Esophagus muscularis mucosa (tissue), 3 donors: ENCODE measurements at regions not wholly inside any gene's neighbourhood (a gene's known extent, or its start where the extent isn't known, plus 50 kb on each side); places are given as distances from the start of the nearest gene placed in this dataset.

Experiments
- POLR2A ChIP-seq: fragments of 450-650 bp; IDR thresholded peaks from one replicate; pipeline ENCODE4 v1.6.1; 2017; ENCODE audit warnings: antibody characterized with exemption, moderate library complexity, mild to moderate bottlenecking, low read depth
- POLR2AphosphoS5 ChIP-seq, 2 donors: sonication (generic); formaldehyde crosslinking; IDR thresholded peaks; one replicate each; pipeline ENCODE4 v1.6.1; 2017; ENCODE audit warnings: antibody characterized with exemption in 2 of 2
- TF ChIP-seq, protein P1 (sequence below), 3 experiments: fragments of 200-600 bp in 2 of 3; fragments of 450-650 bp in 1 of 3; sonication (generic) in 2 of 3; IDR thresholded peaks; one replicate each; pipeline ENCODE4 v1.5.1; 2017 to 2019; ENCODE audit warnings: antibody characterized with exemption in 3 of 3, mild to moderate bottlenecking in 2 of 3, moderate library complexity in 1 of 3

DNA sequence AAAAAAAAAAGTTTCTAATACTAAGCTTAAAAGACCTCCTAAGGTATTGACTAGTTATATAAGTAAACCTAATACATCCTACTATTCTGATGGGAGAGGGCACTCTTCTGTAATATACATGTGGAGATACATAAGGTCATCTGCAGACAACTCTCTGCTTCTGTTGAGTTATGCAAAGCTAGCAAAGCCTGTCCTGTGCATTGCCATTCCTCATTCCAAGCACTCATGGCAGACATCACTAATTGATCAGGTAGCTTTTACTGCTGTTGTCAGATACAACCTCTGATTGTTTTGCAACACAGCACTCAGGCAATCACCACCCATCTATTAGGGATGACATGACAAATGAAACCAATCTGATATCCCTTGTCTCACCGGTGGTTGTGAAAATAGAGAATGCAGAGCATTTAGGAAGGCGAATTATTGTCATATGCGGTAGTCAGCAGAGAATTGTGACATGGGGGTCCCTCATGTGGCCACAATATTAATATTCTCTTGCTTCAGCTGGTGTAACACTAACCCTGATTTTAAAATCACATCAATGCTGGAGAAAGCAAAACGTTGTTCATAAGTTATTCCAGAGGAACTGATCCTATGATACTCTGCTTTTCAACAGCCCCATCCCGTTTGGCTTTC lies 416.5 kb upstream of the GYPC start:
- TF ChIP-seq, protein P1, sequence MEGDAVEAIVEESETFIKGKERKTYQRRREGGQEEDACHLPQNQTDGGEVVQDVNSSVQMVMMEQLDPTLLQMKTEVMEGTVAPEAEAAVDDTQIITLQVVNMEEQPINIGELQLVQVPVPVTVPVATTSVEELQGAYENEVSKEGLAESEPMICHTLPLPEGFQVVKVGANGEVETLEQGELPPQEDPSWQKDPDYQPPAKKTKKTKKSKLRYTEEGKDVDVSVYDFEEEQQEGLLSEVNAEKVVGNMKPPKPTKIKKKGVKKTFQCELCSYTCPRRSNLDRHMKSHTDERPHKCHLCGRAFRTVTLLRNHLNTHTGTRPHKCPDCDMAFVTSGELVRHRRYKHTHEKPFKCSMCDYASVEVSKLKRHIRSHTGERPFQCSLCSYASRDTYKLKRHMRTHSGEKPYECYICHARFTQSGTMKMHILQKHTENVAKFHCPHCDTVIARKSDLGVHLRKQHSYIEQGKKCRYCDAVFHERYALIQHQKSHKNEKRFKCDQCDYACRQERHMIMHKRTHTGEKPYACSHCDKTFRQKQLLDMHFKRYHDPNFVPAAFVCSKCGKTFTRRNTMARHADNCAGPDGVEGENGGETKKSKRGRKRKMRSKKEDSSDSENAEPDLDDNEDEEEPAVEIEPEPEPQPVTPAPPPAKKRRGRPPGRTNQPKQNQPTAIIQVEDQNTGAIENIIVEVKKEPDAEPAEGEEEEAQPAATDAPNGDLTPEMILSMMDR (IDR thresholded peaks at IDR 0.05), result no peak
- no peak for TF ChIP-seq POLR2A
- TF ChIP-seq POLR2AphosphoS5 (IDR thresholded peaks at IDR 0.05), result no peak
